GM19238 (cell line): ENCODE measurements at regions not wholly inside any gene's neighbourhood (a gene's known extent, or its start where the extent isn't known, plus 50 kb on each side); places are given as distances from the start of the nearest gene placed in this dataset.
"Not testable (repeated sequence)": the region's sequence is repeated elsewhere in the genome, so short reads cannot be mapped to it uniquely, and the experiment has no call there.

Experiments
- DNase-seq: peaks from one replicate; pipeline ENCODE4 v3.0.0; 2011; ENCODE audit warnings: low spot score; ENCODE audit not compliant: insufficient read length

- no peak for DNase-seq
Measured at GRCh38 chr11:81331088-81331487, 1402.6 kb downstream of the FAM181B start.

DNA sequence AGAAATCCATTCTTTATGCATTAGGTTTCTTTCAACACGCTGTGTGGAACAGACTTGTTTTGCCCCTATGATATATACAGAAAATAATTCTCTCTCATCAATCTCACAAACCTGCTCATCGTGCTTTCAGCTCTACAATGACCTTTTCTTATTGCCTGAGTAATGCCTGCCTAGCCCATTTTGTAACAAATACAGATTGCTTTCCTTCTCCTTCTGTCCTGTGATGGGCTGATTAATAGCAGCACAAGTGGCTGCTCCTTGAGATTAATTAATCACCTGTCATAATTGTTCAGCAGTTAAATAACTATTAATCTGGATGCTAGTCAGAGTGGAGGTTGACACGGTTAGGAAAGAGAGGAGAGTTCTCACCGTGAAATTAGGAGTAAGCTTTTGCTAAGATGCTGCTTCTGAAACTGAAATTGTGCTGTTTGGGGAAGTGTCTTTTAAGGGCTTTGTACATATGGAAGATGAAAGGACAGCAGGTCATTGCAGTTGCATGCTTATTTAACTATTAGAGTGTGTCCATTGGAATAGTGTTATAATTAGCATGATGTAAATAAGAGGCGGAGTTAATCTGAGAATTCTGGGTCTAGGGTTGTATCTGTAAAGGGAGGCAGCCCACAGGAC, 1430.5 kb downstream of the FAM181B start:
- DNase-seq = no peak

- no peak for DNase-seq
Measured at GRCh38 chr11:81301166-81301830, 1432.4 kb downstream of the FAM181B start.

GRCh38 chr11:81286959-81287358, 1446.7 kb downstream of the FAM181B start:
- no peak for DNase-seq

- DNase-seq = no peak
Measured at GRCh38 chr11:81286550-81286949, 1447.1 kb downstream of the FAM181B start.

- DNase-seq = not testable (repeated sequence)
Measured at GRCh38 chr11:81280228-81280627, 1453.4 kb downstream of the FAM181B start.

- no peak for DNase-seq
Measured at GRCh38 chr11:81278991-81279390, 1454.7 kb downstream of the FAM181B start.

DNA sequence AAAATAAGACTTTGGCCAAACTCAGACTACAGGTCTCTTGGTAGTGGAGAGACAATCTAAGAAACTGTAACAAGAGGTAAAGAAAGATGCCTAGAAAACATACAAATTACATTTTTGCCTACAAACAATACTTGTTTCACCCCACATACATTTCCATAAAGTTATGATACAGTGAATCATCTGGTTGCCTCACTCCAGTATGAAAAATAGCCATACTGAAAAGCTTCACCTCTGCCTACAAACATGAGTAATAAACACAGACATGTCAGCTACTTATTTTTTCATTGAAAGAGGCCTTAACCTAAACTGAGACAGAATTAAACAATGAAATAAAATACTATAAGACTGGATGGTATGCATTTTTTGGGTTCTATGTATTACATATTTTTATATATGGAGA, 1463.0 kb downstream of the FAM181B start:
- no peak for DNase-seq

DNA sequence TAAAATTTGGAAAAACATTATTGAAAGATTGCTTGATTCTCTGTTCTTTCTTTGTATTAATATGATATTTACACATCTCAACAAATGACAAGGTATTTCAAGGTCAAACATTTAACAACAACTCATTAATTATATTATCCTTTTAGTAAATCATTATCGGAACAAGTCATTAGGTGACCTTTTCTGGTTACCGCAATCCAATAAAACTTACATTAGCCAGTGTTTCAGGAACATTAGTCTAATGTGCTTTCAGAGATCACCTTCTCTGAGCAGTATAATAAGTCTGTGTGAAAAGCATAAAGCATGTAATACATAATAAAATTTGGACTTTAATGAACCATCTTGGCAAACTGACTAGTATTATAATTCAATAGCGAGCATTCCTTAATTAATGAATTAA, 1466.4 kb downstream of the FAM181B start:
- DNase-seq = no peak

DNA sequence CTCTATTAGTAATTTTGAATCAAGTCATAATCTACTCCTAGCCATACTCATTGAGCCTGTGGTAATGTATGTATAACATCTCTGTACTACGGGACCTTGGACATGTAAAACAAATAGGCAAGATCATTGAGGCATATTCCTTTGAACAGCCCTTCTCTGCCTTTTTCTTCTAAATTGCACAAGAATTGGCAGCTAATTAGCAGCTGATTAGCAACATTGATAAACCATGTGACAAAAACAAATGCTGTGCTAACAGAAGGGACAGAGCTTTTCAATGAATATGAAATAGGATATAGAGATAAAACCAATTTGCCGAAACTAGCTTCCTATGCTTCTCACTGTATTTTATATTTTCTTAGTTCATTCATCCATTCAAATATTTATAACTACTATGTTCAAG, 1474.2 kb downstream of the FAM181B start:
- DNase-seq = no peak

GRCh38 chr11:81255895-81256294, 1477.8 kb downstream of the FAM181B start:
- no peak for DNase-seq

DNA sequence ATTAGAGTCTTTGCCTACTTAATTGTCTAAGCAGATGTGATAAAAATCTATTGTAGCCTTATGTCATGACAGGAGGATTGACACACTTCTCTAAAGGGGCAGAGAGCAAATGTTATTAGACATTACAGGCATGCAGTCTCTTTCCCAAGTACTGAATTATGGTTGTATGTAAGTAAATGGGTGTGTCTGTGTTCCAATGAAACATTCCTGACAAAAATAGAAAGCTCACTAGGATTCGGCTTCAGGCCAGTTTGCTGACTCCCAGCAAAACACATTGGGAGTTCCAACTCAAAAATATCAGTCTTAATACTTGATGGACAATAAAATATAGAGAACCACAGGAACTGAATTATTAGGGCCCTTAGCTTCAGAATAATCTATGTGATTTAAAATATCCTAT, 1480.4 kb downstream of the FAM181B start:
- DNase-seq = no peak

DNA sequence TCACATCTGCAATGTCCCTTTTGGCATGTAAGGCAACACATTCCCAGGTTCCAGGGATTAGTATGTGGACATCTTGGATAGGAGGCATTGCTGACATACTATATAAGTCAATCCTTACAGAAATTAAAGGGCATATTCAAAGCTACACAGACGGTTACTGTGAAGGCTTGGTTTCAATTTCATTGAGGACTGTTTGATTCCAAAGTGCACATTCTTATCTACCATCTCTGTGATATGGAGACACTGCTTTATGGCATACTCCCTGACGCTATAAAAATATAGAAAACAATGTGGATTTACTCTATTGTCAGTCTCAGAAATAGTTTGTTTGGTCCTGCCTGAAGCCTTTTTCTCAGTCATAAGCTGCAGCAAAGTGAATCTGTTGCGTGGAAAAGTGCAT, 1486.7 kb downstream of the FAM181B start:
- no peak for DNase-seq

DNA sequence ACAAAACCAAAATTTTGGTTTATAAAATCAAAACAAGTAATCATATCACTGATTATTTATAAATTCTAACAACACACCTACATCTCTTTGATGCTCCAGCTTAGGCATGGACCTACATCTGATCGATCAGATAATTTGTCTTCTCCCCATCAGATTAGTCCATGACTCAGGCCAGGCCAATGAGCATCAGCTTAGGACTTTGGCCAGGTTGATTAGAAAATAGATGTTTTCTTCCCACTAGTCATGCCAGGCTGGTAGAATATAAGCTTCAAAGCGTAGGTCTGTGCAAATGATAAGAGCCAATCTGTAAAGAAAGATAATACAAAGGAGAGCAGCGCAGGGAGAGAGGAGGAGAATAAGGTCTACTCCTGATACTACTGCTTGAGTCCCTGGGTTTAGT, 1487.9 kb downstream of the FAM181B start:
- DNase-seq = no peak

DNA sequence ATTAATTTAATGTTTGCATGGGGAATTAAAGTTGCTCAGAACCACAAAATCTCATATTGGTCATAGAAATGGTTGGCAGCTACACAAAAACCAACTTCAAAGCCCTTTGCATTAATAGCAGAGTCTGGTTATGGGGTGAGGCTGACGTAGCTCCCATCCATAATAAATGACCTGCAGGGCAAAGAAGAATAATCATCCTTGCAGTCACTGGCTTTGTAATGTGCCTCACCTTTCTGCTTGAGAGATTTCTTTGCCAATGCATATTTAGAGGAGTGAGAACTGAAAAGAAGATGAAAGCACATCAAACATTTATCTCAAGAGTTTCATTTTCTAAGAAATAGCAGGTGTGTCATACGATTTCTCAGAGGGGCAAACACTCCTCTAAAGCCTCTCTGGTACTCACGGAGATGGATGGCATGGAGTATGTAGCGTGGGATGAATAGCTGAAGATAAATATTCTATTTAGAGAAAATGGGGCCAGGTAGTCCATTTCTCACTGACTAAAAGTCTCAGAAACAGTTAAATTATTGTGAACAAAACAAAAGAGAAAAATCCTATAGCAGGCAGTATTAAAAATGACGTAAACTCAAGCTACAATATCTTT, 1491.9 kb downstream of the FAM181B start:
- DNase-seq = no peak

- no peak for DNase-seq
Measured at GRCh38 chr11:81237139-81237538, 1496.5 kb downstream of the FAM181B start.

GRCh38 chr11:81227409-81227808, 1506.3 kb downstream of the FAM181B start:
- DNase-seq = not testable (repeated sequence)

- no peak for DNase-seq
Measured at GRCh38 chr11:81224396-81224795, 1509.3 kb downstream of the FAM181B start.

GRCh38 chr11:81222491-81222890, 1511.2 kb downstream of the FAM181B start:
- DNase-seq = no peak

DNA sequence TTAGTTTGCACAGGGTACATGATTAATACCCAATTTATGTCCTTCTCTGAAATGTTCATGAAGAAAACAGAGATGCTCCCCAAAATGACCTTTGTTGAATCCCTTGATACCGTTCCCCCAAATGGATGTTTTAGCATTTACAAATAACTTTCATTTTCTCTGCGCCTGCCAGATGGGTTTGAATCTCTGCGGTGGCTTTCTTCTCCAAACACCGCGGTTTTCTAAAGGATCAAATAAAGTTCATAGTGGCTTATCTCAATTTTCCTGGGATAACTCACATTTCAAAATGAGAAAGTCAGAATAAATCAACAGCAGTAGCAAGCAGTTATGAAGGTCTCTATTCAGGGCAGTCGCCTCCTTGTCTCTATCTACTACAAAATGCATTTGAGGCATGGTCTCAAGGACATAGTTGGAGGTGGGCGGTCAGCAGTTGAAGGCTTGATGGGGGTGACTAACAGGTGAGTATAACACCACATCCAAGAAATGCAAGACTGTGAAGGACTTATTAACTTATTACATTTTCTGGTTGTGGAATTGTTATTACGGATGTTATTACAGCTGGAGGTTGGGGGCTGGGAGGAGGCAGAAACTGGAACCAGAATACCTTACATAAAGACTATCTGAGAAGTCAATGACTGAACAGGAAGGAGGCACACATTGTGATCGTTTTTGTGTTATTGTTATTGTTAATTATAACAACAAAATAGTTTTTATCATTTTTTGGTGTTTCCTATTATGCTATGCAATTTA, 1513.3 kb downstream of the FAM181B start:
- DNase-seq = no peak

DNA sequence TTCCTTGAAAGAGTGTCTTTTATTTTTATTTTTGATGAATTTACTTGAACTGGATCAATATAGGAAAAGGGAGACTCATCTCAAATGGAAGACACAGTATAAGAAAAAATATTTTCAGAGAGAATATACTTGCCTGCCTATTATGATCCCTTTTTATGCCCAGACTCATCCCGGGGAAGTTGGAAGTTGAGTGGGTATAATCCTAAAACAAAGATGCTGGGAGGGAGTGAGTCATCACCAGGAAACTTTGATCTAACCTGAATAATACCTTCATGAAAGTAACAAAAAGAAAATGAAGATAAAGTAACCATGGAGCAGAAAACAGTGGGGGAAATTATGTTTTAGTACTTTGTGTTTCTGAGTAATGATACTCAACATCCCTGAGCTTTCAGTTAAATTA, 1514.0 kb downstream of the FAM181B start:
- no peak for DNase-seq

DNA sequence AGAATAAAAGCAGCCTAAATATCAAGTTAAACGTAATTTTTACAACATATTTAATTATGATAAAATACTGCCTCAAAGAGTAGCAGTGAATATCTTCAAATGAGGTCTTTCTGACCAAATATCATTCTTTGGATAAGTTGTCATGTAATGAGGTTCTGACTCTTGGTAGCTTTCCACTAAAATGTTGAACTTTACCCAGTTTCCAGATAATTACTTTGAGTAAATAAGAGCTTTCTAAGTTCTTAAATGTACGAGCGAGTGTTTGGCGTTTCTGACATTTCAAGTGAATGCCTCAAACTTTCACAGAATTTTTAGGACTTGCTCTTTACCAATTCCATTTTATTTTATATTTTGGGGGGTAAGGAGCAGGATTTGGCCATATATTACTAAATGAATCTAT, 1515.2 kb downstream of the FAM181B start:
- no peak for DNase-seq
